Natural killer cell (primary cell): ENCODE measurements at regions not wholly inside any gene's neighbourhood (a gene's known extent, or its start where the extent isn't known, plus 50 kb on each side); places are given as distances from the start of the nearest gene placed in this dataset.
"Not testable (repeated sequence)": the region's sequence is repeated elsewhere in the genome, so short reads cannot be mapped to it uniquely, and the experiment has no call there.

Experiments
- ATAC-seq, 3 donors: fragments of 150-1000 bp in 2 of 3; fragments of 200-7000 bp in 1 of 3; cut with Tn5 transposase; 1 replicate in 1 of 3; 2 replicates in 2 of 3; pipeline ENCODE4 v1.10.0; 2021; ENCODE audit warnings: mild to moderate bottlenecking in 2 of 3, moderate library complexity in 2 of 3
- DNase-seq, 2 donors: peaks; one replicate each; pipeline versions ENCODE4 v3.0.0 to v3.0.0-alpha.2; 2013 to 2021; ENCODE audit warnings: mixed read lengths in 1 of 2
- H3K27ac ChIP-seq: one replicate; pipeline ENCODE4 v1.5.1; 2013; ENCODE audit warnings: mild to moderate bottlenecking, low read length
- H3K27me3 ChIP-seq: one replicate; pipeline ENCODE4 v1.6.1; 2013; ENCODE audit warnings: low read length; ENCODE audit not compliant: control insufficient read depth, insufficient read depth
- H3K36me3 ChIP-seq: one replicate; pipeline ENCODE4 v1.6.1; 2013; ENCODE audit warnings: low read length; ENCODE audit not compliant: control insufficient read depth, insufficient read depth
- H3K4me1 ChIP-seq: one replicate; pipeline ENCODE4 v1.6.1; 2013; ENCODE audit warnings: low read length; ENCODE audit not compliant: control insufficient read depth, insufficient read depth
- H3K4me3 ChIP-seq: one replicate; pipeline ENCODE4 v1.5.1; 2013; ENCODE audit warnings: low read length
- H3K9me3 ChIP-seq: one replicate; pipeline ENCODE4 v1.6.1; 2013; ENCODE audit warnings: low read length; ENCODE audit not compliant: control insufficient read depth, insufficient read depth
- H3K27ac Mint-ChIP-seq, 2 donors: one replicate each; pipeline ENCODE4 v1.8.0; 2022; ENCODE audit warnings: mild to moderate bottlenecking in 2 of 2, mixed read lengths in 2 of 2, moderate library complexity in 1 of 2
- H3K27me3 Mint-ChIP-seq, 2 donors: one replicate each; pipeline ENCODE4 v1.8.0; 2022; ENCODE audit warnings: low read depth in 2 of 2, mixed read lengths in 2 of 2
- H3K36me3 Mint-ChIP-seq: one replicate; pipeline ENCODE4 v1.8.0; 2022; ENCODE audit warnings: mixed read lengths
- H3K4me1 Mint-ChIP-seq, 2 donors: one replicate each; pipeline ENCODE4 v1.8.0; 2022; ENCODE audit warnings: mixed read lengths in 2 of 2
- H3K4me3 Mint-ChIP-seq: one replicate; pipeline ENCODE4 v1.8.0; 2022; ENCODE audit warnings: mild to moderate bottlenecking, moderate library complexity, mixed read lengths
- H3K9me3 Mint-ChIP-seq, 2 donors: one replicate each; pipeline ENCODE4 v1.8.0; 2022; ENCODE audit warnings: mixed read lengths in 2 of 2
- CTCF ChIP-seq: fragments of 200-600 bp; IDR thresholded peaks from one replicate; pipeline ENCODE4 v1.8.0; 2022; ENCODE audit warnings: antibody characterized with exemption
- WGBS: methylation state at CpG from one replicate; pipeline ENCODE4 v1.1.7; 2013; ENCODE audit warnings: missing lambda C conversion rate; ENCODE audit not compliant: insufficient coverage; 5-methylcytosine and 5-hydroxymethylcytosine counted together
- intact Hi-C: fragments of 100-400 bp; cut with micrococcal nuclease; formaldehyde crosslinking; loops from one replicate; pipeline ENCODE4 v1.14.2; 2022

GRCh38 chr7:63106506-63107388, 891.9 kb upstream of the ZNF722 start:
- no peak overlapping the region for H3K27ac ChIP-seq
- no peaks in the 10 kb centered on the region for H3K36me3 ChIP-seq
- no peaks in the 10 kb centered on the region for H3K27me3 Mint-ChIP-seq
- DNase-seq, result no peak
- no peak for ATAC-seq
- H3K4me1 ChIP-seq, result no peaks in the 10 kb centered on the region
- H3K4me3 ChIP-seq, result no peak overlapping the region
- H3K9me3 Mint-ChIP-seq, result peaks cover 12 to 18% of the 10 kb centered on the region in 2 donors
- H3K4me1 Mint-ChIP-seq, result no peaks in the 10 kb centered on the region
- H3K27me3 ChIP-seq, result no peaks in the 10 kb centered on the region
- WGBS, result 83% methylated on average over 11 of the region's 11 CpGs
- H3K9me3 ChIP-seq, result peaks cover 40% of the 10 kb centered on the region
- H3K4me3 Mint-ChIP-seq, result no peak overlapping the region
- no peak overlapping the region for H3K27ac Mint-ChIP-seq
- peaks cover 15% of the 10 kb centered on the region for H3K36me3 Mint-ChIP-seq
- TF ChIP-seq CTCF, result no peak
- intact Hi-C loops, result no loop called here

GRCh38 chr7:63111511-63111910, 887.1 kb upstream of the ZNF722 start:
- DNase-seq, ATAC-seq, H3K4me3 ChIP-seq, H3K4me1 ChIP-seq, H3K27me3 ChIP-seq, H3K9me3 Mint-ChIP-seq, H3K27me3 Mint-ChIP-seq, H3K27ac ChIP-seq, H3K27ac Mint-ChIP-seq, H3K4me1 Mint-ChIP-seq, H3K36me3 ChIP-seq, intact Hi-C loops, H3K4me3 Mint-ChIP-seq: not testable (repeated sequence)
- H3K9me3 ChIP-seq, result peaks cover 24% of the 10 kb centered on the region
- WGBS, result 69% methylated on average over 5 of the region's 7 CpGs
- peaks cover 14% of the 10 kb centered on the region for H3K36me3 Mint-ChIP-seq

GRCh38 chr7:63112764-63113712, 885.6 kb upstream of the ZNF722 start:
- Mint-ChIP-seq H3K36me3 (peaks cover 14% of the 10 kb centered on the region), H3K4me3 (no peak overlapping the region), H3K9me3 (peaks cover 10% of the 10 kb centered on the region in 2 donors), H3K27ac (no peak overlapping the region), H3K4me1 (no peaks in the 10 kb centered on the region), H3K27me3 (no peaks in the 10 kb centered on the region)
- DNase-seq (no peak), ATAC-seq (no peak)
- no peaks in the 10 kb centered on the region for H3K36me3 ChIP-seq
- no peak overlapping the region for H3K4me3 ChIP-seq
- no peak overlapping the region for H3K27ac ChIP-seq
- no peaks in the 10 kb centered on the region for H3K27me3 ChIP-seq
- 89% methylated on average over 36 of the region's 36 CpGs for WGBS
- no peak for TF ChIP-seq CTCF
- no peaks in the 10 kb centered on the region for H3K4me1 ChIP-seq
- intact Hi-C loops, result no loop called here
- H3K9me3 ChIP-seq, result peaks cover 23% of the 10 kb centered on the region

GRCh38 chr7:63113713-63114285, 884.9 kb upstream of the ZNF722 start:
- H3K27ac Mint-ChIP-seq, result no peak overlapping the region
- no peaks in the 10 kb centered on the region for H3K4me1 ChIP-seq
- WGBS, result 78% methylated on average over 33 of the region's 33 CpGs
- DNase-seq (no peak), ATAC-seq (no peak)
- no peak for TF ChIP-seq CTCF
- H3K36me3 Mint-ChIP-seq, result peaks cover 14% of the 10 kb centered on the region
- no peaks in the 10 kb centered on the region for H3K4me1 Mint-ChIP-seq
- no peak overlapping the region for H3K4me3 Mint-ChIP-seq
- no peaks in the 10 kb centered on the region for H3K27me3 Mint-ChIP-seq
- H3K27me3 ChIP-seq, result no peaks in the 10 kb centered on the region
- H3K27ac ChIP-seq, result no peak overlapping the region
- H3K9me3 Mint-ChIP-seq, result peaks cover 12 to 15% of the 10 kb centered on the region in 2 donors
- no peaks in the 10 kb centered on the region for H3K36me3 ChIP-seq
- H3K4me3 ChIP-seq, result no peak overlapping the region
- intact Hi-C loops, result no loop called here
- peaks cover 26% of the 10 kb centered on the region for H3K9me3 ChIP-seq
